Epithelial cell of proximal tubule (primary cell): ENCODE measurements at regions not wholly inside any gene's neighbourhood (a gene's known extent, or its start where the extent isn't known, plus 50 kb on each side); places are given as distances from the start of the nearest gene placed in this dataset.

Experiments used
- DNase-seq: peaks from one replicate; pipeline ENCODE4 v3.0.0-alpha.2; 2011; ENCODE audit warnings: low read depth
- H3K4me3 ChIP-seq: 2 replicates; pipeline ENCODE4 v1.5.1; 2011; ENCODE audit warnings: low read depth, mild to moderate bottlenecking, low read length
- TF ChIP-seq, protein P1 (sequence below): conservative IDR thresholded peaks from 2 replicates; pipeline ENCODE4 v1.5.1; 2012; ENCODE audit warnings: low read depth, mild to moderate bottlenecking, low read length

DNA sequence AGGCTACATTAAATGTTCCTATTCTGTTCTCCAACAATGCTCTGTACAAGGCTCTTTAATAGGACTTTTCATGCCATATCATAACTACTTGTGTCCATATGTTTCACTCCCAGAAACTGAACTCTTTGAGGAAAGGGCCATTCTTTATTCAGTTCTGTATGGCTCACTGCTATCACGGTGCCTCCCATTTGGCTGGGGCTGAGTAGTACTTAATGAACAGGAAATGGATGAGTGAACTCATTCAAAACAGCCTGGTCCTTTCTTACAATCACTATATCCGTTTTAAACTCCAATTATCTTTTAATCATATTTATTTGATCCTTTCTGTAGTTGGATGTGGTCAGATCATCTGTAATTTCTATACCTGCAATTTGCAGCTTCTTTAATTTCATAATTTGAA is 410.6 kb downstream of the TBC1D4 start:
- TF ChIP-seq, protein P1, sequence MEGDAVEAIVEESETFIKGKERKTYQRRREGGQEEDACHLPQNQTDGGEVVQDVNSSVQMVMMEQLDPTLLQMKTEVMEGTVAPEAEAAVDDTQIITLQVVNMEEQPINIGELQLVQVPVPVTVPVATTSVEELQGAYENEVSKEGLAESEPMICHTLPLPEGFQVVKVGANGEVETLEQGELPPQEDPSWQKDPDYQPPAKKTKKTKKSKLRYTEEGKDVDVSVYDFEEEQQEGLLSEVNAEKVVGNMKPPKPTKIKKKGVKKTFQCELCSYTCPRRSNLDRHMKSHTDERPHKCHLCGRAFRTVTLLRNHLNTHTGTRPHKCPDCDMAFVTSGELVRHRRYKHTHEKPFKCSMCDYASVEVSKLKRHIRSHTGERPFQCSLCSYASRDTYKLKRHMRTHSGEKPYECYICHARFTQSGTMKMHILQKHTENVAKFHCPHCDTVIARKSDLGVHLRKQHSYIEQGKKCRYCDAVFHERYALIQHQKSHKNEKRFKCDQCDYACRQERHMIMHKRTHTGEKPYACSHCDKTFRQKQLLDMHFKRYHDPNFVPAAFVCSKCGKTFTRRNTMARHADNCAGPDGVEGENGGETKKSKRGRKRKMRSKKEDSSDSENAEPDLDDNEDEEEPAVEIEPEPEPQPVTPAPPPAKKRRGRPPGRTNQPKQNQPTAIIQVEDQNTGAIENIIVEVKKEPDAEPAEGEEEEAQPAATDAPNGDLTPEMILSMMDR, result no peak
- no peak overlapping the region for H3K4me3 ChIP-seq
- DNase-seq, result no peak

DNA sequence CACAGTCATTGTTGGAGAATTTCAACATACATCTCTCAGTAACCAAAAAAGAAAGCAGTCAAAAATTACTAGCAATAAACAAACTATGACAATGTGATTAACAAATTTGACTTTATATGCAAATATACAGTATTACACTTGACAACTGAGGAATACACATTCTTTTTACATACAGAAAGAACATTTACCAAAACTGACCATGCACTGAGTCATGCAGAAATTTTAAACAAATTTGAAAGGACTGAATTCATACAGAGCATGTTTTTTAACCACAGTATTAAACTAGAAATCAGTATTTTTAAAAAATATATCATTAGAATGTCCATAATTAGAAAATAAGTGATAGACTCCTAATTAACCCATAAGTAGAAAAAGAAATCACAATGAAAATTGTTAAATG is 420.1 kb downstream of the TBC1D4 start:
- DNase-seq, result no peak
- TF ChIP-seq, protein P1, result no peak

DNA sequence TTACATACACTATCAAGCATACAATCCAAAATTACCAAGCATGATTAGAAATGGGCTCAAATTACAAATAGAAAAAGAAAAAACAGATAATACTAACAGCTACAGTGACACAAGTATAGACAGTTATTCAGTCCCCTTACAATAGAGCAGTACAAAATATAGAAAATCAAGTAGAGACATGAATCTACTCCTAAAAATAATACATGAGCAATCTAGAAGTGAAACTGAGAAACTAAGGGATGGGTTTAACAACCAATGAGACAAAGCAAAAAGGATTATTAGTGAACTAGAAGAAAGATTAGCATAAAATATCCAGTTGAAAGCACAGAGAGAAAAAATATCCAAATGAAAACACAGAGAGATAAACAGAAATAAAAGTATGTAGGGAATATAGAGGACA is 426.7 kb downstream of the TBC1D4 start:
- no peak for DNase-seq
- TF ChIP-seq, protein P1, result no peak
- no peak overlapping the region for H3K4me3 ChIP-seq

More for the DNA sequence above, 420.1 kb downstream of the TBC1D4 start:
- no peak overlapping the region for H3K4me3 ChIP-seq

DNA sequence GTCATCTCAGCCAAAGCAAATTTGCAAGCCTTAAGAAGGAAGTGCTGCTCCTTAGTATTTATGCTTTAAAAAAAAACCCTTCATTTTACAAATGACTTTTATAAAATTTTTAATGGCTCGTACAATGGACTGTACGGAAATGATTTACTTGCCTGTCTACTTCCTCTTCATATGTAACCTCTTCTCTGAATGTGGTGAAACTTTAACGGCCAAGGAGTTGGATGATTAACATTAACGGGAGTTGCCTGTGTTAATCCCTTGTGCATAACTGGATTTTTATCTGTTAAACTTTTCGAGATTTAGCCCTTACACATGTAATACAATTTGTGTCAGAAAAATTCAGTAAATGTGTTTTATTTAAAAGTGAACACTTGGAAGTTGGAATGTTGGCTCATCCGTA is 429.4 kb downstream of the TBC1D4 start:
- TF ChIP-seq, protein P1, result no peak
- no peak for DNase-seq
- H3K4me3 ChIP-seq, result no peak overlapping the region

DNA sequence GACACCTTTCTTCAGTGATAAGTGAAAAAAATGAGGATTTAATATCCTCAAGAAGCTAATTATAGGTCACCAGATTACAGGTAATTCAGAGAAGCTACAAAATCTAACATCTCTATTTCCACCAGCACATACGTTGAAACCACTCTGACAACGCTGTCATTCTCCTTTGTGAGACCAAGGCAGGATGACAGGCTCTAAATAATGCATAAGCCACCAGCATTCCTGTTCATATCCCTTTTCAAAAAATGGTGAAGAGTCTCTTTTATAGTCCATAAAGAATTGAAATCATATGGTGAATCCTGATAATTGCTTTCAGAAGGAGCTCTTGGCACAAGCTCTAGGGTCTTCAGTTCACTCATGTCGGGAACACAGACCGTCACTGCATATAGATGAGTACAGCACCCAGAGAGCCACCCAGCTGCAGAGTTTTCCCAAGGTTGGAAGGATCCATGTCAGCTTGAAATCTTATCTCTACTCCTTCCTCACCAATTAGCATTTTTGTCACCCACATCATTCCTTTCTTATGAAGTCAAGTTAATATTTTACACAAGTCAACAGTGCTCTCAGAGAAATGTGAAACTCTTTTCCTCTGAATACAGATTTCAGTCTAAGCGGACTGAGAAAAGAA is 431.4 kb downstream of the TBC1D4 start:
- TF ChIP-seq, protein P1, result no peak
- peak; percentile 69 for DNase-seq
- peak overlapping the region; percentile 10 for H3K4me3 ChIP-seq

DNA sequence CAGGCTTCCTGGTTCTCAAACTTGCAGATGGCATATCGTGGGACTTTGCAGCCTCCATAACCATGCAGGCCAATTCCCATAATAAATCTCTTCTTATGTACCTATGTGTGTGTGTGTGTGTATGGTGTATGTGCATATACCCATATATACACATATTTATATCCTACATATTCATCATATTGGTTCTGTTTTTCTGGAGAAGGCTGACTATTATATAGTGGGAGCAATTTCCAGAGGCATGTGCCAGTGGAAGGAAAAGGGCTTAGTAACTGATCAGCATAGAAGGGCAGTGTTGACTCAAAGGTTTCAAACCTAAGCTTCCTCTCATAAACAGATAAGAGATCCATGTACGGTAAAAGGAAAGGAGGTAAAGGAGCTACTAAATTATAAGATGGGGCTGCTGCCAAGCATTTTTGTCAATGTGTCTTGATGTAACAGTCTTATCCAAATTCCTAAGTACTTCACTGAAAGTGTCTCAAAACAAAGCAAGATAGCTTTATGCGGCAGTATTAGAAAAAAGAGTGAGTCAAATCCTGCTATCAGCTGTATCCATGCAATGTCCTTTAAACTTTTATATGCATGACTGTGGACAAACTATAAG is 432.1 kb downstream of the TBC1D4 start:
- no peak for DNase-seq
- H3K4me3 ChIP-seq, result no peak overlapping the region
- TF ChIP-seq, protein P1, result no peak

DNA sequence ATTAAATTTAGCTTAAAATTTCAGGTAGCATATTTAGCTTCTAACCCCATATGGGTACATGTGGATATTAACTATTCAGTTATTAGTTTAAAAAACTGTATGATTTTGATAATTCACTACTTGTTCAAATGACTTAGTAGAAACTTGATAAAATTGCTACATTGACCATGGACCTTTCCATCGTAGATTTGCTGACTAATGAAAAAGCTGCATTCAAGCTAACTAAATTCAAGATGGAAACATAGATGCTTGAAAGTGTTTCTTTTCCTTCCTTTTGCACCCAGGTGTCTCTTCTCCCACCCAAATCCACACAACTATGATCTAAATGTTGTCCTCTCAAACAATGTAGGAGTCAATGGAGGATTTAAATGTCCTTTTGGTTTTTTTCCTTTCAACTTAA is 439.2 kb downstream of the TBC1D4 start:
- TF ChIP-seq, protein P1, result no peak
- H3K4me3 ChIP-seq, result no peak overlapping the region
- DNase-seq, result no peak
